CD4-positive, alpha-beta T cell treated with Interleukin-4 for 1 hour (primary cell): ENCODE measurements at regions not wholly inside any gene's neighbourhood (a gene's known extent, or its start where the extent isn't known, plus 50 kb on each side); places are given as distances from the start of the nearest gene placed in this dataset.
A peak's percentile ranks its signal among the peaks of the same experiment; 100 is the strongest.
"Not testable (repeated sequence)": the region's sequence is repeated elsewhere in the genome, so short reads cannot be mapped to it uniquely, and the experiment has no call there.

Source experiments
- DNase-seq, 2 donors: peaks; one replicate each; pipeline ENCODE4 v3.0.0-alpha.2; 2020 to 2022

GRCh38 chr1:112817555-112818373 is 102.6 kb upstream of the PPM1J start:
- no peak for DNase-seq

- no peak for DNase-seq
Measured at GRCh38 chr1:112815376-112815775, 100.2 kb upstream of the PPM1J start.

- DNase-seq, result not testable (repeated sequence)
Measured at GRCh38 chr1:112814645-112815044, 99.5 kb upstream of the PPM1J start.

GRCh38 chr1:112808861-112809684 is 93.9 kb upstream of the PPM1J start:
- DNase-seq, result peak; percentile 45 to 50

- DNase-seq, result no peak
Measured at GRCh38 chr1:112807999-112808398, 92.9 kb upstream of the PPM1J start.

GRCh38 chr1:112807117-112807516 is 92.0 kb upstream of the PPM1J start:
- DNase-seq, result no peak

GRCh38 chr1:112806090-112806642 is 91.0 kb upstream of the PPM1J start:
- no peak for DNase-seq

GRCh38 chr1:112805155-112805853 is 90.2 kb upstream of the PPM1J start:
- no peak for DNase-seq

- DNase-seq, result peak; percentile 38 to 44
Measured at GRCh38 chr1:112803906-112804762, 89.0 kb upstream of the PPM1J start.

- no peak for DNase-seq
Measured at GRCh38 chr1:112800289-112800688, 85.2 kb upstream of the PPM1J start.

GRCh38 chr1:112798292-112798691 is 83.2 kb upstream of the PPM1J start:
- DNase-seq, result no peak

GRCh38 chr1:112797224-112797623 is 82.1 kb upstream of the PPM1J start:
- no peak for DNase-seq

GRCh38 chr1:112794654-112795239 is 79.6 kb upstream of the PPM1J start:
- no peak for DNase-seq

- DNase-seq, result no peak
Measured at GRCh38 chr1:112793631-112794565, 78.8 kb upstream of the PPM1J start.

- DNase-seq, result no peak
Measured at GRCh38 chr1:112791723-112792104, 76.6 kb upstream of the PPM1J start.

- no peak for DNase-seq
Measured at GRCh38 chr1:112790920-112791722, 76.0 kb upstream of the PPM1J start.

- no peak for DNase-seq
Measured at GRCh38 chr1:112788561-112788960, 73.4 kb upstream of the PPM1J start.

GRCh38 chr1:112788054-112788453 is 72.9 kb upstream of the PPM1J start:
- no peak for DNase-seq

- no peak for DNase-seq
Measured at GRCh38 chr1:112783059-112783458, 67.9 kb upstream of the PPM1J start.
